ENCODE measurements at regions not wholly inside any gene's neighbourhood (a gene's known extent, or its start where the extent isn't known, plus 50 kb on each side); places are given as distances from the start of the nearest gene placed in this dataset.

GRCh38 chr10:84891631-84892030 lies 563.2 kb downstream of the CCSER2 start:
- TF ChIP-seq CTCF (IDR thresholded peaks at IDR 0.05) (no peak), ZFX (IDR thresholded peaks at IDR 0.05; ENCODE audit: borderline replicate concordance) (no peak)

Data from 22Rv1 (cell line).